HG02759 (cell line): ENCODE measurements at regions not wholly inside any gene's neighbourhood (a gene's known extent, or its start where the extent isn't known, plus 50 kb on each side); places are given as distances from the start of the nearest gene placed in this dataset.
"Not testable (repeated sequence)": the region's sequence is repeated elsewhere in the genome, so short reads cannot be mapped to it uniquely, and the experiment has no call there.

Source experiments
- ATAC-seq: cut with Tn5 transposase; IDR thresholded peaks from one replicate; pipeline ENCODE4 v1.9.1; 2021; ENCODE audit warnings: mild to moderate bottlenecking, moderate library complexity; ENCODE audit not compliant: unreplicated experiment

DNA sequence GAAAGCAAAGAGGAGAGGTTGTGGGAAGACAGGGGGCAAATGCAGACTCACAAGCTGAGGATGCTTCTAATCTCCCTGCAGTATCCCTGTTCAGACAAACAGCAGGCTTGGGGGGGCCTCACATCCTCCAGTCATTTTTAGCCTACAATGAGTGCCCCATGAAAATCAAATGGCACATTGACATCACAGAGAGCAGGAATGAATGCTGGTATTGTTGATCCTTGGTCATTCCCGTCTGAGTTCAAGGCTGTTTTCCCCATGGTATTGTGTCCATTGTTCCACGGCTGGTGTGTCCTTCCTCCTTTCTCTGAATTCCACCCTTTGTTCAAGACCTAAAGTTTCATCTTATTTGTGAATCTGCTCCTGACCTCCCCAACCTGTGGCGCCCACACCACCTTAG lies 545.6 kb downstream of the AJAP1 start:
- ATAC-seq: no peak

DNA sequence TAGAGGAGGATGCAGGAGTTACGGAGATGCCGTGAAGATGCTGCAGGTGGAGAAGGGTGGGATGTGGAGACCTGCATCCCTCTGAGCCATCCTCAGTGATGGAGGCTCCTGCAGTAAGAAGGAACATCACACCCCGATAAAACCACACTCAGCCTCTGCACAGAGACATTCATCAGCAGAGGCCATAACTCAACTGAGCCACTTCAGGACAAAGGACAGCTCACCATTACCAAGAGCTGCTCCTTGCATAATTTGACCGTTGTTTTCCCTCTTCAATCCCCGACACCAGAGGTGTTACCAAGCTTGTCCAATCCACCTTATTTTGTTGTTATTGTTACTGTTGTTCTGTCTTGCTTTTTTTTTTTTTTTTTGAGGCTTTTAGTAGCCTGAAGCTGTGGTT lies 543.9 kb downstream of the AJAP1 start:
- ATAC-seq: no peak

DNA sequence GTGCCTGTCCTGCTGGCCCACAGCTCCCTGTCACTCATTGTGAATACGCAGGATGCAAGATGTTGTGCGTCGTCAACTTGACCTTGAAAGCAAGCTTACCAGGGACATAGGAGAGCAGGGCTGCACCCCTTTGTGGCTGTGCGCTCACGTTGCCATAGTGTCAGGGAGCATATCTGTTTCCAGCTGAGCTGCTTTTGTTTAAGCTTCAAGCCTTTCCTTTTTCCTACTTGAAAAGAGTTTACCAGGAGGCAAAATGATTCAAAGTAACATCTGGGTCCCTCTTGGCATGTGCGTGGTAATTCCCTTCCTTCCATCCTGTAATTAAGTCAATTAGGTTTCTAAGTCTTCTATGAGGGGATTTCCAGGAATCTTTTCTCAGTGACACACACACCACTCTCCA lies 537.1 kb downstream of the AJAP1 start:
- ATAC-seq: no peak

DNA sequence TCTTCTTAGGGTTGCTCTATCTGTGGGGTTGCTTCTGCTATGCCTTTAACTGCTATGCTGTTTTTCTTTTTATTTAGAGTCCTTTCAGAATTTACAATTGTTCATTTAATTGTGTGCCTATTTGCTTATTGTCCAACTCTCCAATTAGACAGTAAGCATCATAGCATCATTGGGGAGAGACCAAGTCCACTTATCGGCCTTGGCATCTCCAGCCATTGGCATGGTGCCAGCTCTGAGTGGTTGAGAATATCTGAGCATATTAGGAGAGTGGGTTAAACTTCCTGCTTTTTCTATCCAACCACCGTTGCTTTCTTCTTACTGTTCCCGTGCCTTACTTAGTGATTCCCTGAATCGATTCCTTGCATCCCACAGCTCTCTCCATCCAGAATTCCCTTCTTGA lies 535.0 kb downstream of the AJAP1 start:
- ATAC-seq: no peak

DNA sequence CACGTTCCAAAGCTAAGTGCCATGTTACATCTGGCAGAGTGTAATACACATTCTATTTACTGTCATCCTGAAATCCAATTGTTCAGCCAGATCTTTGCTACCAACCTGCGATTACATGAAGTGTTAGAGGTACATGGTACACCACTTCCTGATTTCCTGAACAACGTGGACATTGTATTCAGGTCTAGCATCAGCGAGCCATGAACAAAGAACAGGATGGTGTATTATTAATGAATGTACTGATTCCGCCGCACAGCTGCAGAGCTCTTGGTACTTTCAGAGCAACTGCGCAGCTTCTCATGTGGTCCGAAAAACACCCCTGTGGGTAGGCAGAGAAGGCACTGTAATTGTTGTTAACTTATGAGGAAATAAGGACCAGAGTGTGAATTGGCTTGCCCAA lies 511.4 kb downstream of the AJAP1 start:
- no peak for ATAC-seq

DNA sequence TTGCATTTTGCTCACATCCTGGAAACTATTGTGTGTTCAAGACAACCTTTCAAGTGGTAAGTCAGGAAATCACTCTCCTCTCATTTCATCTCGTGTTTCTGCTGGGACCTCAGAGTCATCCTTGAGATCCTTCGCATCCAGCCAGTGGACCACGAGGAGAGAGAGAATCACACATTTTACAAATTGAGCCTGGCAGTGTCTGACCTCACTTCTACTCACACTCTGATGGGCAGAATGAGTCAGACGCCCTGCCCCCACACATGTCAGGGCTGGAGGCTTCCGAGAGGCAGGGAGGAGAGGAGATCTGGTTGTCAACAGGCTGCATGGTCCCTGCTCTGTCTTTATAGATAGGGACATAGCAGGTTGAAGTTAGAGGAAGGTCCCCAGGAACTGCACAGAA lies 509.7 kb downstream of the AJAP1 start:
- no peak for ATAC-seq

DNA sequence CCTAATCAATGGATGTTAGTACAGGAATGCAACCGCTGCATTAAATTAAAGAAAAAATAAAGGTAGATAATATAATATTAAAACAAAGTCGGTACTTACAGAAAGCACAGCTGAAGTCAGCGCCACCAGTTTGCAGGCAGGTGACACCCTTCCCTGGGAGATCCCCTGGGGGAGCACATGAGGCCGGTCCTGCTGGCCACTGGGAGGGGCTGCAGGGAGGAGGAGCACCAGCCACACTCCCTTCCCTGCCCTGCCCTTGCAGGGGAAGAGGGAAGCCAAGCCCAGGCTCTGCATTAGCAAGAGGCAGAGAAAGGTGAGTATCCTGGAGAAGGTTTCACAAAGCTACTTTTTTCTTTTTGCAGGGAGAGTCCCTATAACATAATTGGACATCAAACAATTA lies 507.0 kb downstream of the AJAP1 start:
- no peak for ATAC-seq

DNA sequence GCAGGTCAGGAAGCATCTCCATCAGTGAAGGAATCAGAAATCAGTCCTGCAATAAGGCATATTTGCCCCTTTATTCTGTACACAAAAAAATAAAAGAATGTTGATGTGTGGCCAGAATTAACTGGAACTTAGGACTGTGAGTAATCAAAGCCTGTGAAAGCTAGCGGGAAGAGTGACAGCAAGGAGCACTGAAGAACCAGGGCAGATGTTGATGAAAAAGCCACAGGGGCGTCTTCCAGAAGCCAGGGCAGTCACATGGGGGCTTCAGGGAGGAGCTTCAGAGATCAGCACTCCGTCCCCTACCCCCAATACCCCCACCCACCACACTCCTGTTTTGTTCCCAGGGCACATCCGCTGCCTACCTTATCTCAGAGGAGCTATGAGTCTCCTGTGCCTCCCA lies 502.8 kb downstream of the AJAP1 start:
- ATAC-seq: no peak

DNA sequence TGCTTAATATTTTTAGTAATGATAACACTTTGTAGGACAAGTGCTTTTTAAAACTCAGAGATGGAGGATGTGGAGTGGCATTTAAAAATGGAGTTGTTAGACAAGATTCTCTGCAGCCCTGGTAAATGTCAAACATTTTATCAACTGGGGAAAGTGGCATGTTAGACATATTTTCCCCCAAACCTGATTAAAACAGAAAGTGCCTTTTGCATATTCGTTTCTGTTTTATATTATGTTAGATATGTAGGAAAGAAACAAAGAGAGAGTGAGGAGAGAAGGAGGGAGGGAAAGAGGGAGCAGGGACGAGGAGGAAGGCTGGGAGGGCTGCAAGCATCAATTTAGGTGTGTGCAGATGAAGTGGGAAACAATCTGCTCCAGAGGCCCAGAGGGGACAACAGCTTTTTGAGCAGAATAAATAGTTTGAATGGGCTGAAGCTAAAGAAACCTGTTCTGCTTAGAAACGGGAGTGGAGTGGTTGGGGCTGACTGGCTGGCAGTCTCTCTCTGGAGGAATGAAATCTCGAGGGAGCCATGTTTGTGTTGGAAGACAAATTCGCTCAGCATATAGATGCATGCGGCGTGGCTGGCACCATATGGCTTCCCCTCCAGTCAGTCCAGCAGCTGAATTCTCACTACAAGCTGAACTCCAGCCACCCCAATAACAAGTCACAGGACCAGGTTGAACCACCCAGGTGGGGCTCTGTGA lies 502.2 kb downstream of the AJAP1 start:
- ATAC-seq: no peak

DNA sequence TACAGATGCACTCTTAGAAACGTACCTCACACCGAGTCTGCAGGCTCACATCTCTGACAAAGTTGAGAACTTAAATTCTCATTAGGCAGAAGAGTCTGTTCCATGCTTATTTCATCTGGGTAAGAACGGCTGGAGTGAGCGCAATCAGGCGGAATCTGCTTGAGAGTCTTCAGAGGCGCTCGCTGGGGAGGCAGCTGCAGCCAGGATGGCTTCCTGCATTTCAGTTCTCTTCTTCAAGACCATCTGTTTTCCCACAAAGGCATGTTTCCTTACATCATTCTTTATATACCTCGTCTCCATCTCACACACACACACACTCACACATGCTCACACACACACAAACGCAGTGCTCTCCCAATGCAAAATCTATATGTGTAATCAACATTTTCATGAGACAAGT lies 497.1 kb downstream of the AJAP1 start:
- no peak for ATAC-seq

DNA sequence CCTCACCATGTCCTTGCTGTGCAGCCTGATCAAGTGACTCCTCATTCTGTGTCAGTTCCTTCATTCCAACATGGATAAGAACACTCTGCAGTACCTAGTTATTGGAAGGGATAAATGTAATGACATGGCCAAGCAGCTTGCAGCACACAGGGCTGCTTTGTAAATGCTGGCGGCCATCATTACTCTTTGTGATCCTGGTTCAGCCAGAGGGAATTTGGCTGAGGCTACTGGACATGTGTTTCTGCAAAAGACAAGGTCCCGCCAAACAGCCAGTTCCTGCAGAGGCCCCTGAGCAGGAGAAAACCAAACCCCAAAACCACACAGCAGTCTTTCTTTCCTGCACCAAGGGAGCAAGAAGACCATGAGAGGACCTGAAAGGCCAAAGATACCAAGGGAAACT lies 495.8 kb downstream of the AJAP1 start:
- ATAC-seq: no peak

DNA sequence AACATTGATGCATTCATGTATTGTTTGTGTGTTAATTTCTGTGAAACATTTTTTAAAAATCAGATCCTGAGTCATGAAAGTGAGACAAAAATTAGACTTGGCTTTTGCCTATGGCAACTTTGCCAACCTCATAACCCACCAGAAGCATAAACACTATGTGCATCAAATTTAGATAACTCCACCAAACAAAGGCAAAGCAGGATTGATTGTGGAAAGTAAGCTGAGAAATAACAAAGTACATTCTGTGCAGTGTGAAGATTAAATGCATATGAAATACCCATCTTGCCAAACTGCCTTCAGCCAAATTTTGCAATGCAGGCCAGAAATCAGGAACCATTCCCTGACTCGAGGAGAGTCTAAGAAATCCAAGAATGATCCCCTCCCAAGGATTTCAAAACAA lies 493.4 kb downstream of the AJAP1 start:
- ATAC-seq: no peak

DNA sequence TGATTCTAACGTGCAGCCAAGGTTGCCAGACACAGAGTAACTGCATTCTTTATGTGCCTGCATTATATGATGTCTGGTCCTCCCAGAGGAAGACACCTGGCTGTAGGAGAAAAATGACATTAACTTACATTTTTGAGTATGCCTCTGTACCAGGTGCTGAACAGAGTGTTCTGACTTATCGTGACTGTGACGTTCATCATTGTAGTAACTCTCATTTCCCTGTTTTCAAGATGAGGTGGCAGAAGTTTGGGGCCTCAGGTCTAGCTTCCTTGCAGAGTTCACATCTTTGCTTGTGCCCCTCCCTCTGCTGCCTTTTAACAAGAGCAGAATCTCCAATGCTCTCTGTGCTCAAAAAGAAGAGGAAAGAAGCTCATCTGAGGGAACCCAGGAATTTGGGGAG lies 488.0 kb downstream of the AJAP1 start:
- ATAC-seq: no peak

DNA sequence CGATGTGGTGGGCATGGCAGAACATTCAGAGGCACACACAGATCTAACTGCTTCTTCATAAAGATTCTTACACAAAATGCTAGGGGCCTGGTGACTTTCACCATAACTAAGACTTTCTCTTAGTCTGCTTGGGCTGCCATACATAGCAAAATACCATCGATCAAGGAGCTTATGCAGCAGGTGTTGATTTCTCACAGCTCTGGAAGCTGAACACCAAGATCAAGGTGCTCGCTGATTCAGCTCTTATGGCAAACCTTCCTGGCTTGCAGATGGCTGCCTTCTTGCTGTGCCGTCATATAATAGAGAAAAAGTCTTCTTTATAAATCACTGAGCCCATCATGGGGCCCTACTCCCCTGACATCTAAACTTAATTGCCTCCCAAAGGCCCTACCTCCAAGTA lies 487.3 kb downstream of the AJAP1 start:
- ATAC-seq: no peak

DNA sequence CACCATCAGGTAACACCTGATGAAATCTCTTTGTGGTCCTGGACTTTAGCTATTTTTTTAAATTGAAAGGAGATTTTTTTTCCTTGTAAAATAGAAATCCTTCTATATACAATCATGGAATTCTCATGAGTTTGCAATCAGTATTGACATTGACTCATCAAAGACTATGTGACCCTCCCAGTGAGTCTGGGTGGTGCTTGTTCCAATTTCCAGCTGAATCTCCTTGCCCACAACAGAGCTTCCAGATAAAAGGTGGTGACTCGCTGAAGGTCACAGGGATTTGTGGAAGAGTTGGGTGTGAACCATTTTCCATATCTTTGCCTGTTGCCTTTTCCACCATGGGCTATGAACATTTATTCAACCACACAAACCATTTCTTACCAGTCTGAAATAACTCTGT lies 486.6 kb downstream of the AJAP1 start:
- no peak for ATAC-seq

DNA sequence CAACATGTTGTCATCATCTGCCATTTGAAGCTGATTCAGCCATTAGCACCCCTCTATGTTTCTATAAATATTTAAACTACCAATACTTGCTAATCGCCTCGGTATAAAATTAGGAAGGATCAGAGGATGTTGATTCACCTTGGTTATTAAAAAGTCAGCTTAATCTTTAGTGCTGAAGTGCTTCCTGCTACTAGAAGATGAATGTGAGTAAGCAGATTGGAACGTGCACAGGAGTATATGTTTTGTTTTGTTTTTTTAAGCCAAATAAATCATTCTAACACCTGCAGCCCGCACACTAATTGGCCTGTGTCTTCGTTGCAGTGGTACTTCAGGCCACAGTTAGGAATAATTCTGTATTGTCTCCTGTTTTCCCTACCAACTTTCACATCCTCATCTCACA lies 485.7 kb downstream of the AJAP1 start:
- ATAC-seq: no peak

DNA sequence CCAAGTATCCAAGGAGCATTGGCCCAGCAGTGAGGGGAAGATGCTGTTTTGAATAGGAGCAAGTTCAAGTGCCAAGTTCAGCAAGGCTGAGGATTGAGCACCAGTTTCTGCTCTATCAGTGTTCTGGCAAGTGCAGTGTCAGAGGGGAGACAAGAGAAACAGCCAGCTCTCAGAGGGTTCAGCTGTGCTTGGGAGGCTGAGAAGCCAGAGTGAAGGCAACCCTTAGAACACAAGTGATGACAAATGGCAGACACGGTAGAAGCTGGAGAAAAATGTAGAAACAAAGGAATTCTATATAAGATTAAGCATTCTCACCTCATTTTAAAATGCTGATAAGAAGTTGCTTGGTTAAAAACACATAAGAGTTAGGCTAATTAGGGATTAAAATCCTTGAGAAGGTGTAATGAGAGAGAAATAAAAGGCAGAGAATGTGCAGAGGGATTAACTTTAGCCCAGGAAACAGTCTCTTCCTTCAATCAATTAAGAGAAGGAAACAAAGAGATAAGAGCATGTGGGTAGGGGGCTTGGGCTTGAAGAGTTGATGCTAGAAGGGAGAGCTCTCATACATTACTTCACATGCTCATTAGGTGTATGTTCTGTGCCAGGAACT lies 475.4 kb downstream of the AJAP1 start:
- ATAC-seq: no peak

DNA sequence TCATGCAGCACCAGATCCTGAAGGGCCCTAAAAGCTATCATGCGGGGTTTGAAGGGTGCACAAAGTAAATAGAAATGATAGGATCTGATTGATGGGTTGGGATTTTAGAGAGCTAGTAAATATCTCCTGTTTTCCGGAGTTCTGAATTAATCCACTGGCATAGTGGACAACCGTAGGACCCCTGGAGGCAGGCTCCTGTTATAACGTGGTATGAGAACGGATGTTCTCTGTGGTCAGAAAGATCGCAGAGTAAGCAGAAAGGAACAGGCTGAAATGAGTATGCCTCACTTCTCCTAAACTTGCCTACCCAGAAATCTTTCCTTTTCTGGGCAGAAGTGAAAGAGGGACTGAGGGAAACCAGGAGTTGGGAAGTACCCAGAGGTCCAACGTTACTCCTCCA lies 470.8 kb downstream of the AJAP1 start:
- no peak for ATAC-seq

DNA sequence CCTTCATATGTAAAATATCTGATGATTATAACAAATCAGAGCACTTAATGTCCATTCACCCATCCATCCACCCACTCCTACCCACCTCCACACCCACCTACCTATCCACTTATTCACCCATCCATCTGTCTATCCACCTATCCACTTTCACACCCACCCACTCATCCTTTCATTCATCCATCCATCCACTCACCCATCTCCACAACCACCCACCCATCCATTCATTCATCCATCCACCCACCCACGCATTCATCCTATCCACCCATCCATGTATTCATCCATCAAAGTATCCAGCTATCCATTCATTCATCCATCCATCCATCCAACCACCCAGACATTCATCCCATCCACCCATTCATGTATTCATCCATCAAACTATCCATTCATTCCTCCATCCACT lies 466.1 kb downstream of the AJAP1 start:
- ATAC-seq: no peak

DNA sequence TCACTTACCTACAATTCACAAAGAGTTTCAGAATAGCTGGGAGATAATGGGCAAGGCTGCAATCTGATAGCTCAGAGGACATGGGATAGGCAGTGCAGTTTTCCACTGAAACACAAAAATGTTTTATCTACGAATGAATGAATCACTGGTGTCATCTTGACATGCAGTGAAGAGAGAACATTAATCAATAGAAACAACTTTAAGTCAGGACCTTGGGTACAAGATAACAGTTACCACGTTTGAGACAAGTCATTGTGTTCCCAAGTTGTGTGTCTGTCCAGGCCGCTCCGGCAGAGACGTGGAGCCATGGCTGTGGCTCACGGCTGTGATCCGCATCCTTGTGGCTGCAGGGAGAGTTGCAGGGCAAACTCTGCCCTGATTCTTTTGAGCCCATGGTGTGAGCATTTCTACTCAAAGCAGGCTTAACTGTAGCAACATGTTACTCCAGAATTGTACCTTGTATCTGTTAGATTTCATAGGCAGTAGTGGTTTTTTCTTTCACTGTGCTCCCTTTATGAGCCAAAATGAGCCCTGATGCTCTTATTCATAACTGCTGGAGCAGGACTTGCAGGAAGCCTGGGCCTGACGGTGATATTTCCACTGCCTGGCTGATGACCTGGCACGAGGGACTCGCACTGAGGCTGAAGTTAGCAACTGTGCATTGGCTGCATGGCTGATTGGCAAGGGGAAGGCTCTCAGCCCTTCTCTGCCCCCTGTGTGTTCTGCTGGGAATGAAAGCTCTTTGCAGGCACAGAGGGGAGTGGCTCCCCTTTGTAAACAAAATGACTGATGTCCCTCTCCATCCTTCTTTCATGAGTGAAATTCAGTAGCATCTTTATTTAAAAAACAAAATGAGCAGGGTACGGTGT lies 465.2 kb downstream of the AJAP1 start:
- ATAC-seq: no peak

DNA sequence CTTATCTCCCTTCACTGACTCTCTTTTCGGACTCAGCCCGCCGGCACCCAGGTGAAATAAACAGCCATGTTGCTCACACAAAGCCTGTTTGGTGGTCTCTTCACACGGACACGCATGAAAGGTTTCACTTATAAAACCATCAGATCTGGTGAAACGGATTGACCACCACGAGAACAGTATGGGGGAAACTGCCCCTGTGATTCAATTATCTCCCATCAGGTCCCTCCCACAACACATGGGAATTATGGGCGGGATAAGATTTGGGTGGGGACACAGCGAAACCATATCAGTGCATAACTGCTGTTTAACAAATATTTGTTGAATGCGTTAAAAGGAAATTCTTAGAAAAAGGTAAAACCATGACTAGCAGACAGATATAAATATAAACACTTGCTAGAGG lies 464.4 kb downstream of the AJAP1 start:
- ATAC-seq: not testable (repeated sequence)

DNA sequence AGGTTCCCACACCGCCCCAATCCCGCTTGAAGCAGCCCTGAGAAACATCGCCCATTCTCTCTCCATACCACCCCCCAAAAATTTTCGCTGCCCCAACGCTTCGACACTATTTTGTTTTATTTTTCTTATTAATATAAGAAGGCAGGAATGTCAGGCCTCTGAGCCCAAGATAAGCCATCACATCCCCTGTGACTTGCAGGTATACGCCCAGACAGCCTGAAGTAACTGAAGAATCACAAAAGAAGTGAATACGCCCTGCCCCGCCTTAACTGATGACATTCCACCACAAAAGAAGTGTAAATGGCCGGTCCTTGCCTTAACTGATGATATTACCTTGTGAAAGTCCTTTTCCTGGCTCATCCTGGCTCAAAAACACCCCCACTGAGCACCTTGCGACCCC lies 463.9 kb downstream of the AJAP1 start:
- ATAC-seq: not testable (repeated sequence)
